Testis (tissue), 2 donors: ENCODE measurements at regions not wholly inside any gene's neighbourhood (a gene's known extent, or its start where the extent isn't known, plus 50 kb on each side); places are given as distances from the start of the nearest gene placed in this dataset.
A peak's percentile ranks its signal among the peaks of the same experiment; 100 is the strongest.

Experiments
- DNase-seq: peaks from one replicate; pipeline ENCODE4 v3.0.0-alpha.2; 2019
- H3K27ac ChIP-seq, 2 donors: fragments of 200-600 bp; sonication (generic); one replicate each; pipeline ENCODE4 v1.5.1; 2019
- H3K27me3 ChIP-seq: fragments of 200-600 bp; sonication (generic); one replicate; pipeline ENCODE4 v1.5.1; 2019
- H3K36me3 ChIP-seq: fragments of 200-600 bp; sonication (generic); one replicate; pipeline ENCODE4 v1.5.1; 2017; ENCODE audit warnings: low read depth; ENCODE audit errors: missing control alignments
- H3K4me1 ChIP-seq: fragments of 200-600 bp; sonication (generic); one replicate; pipeline ENCODE4 v1.5.1; 2019
- H3K4me3 ChIP-seq, 2 donors: fragments of 200-600 bp; sonication (generic); one replicate each; pipeline ENCODE4 v1.5.1; 2017 to 2019
- H3K9me3 ChIP-seq: fragments of 200-600 bp; sonication (generic); one replicate; pipeline ENCODE4 v1.5.1; 2017
- CTCF ChIP-seq, 3 experiments: fragments of 450-650 bp in 2 of 3; fragments of 200-600 bp in 1 of 3; sonication (generic) in 1 of 3; IDR thresholded peaks; one replicate each; pipeline ENCODE4 v1.5.1; 2016 to 2019; ENCODE audit warnings: antibody characterized with exemption in 3 of 3, mild to moderate bottlenecking in 2 of 3, moderate library complexity in 1 of 3
- POLR2A ChIP-seq: fragments of 450-650 bp; IDR thresholded peaks from one replicate; pipeline ENCODE4 v1.6.1; 2017; ENCODE audit warnings: antibody characterized with exemption, mild to moderate bottlenecking, moderate library complexity
- WGBS, 2 donors: methylation state at CpG; one replicate each; pipeline ENCODE4 v1.1.5; 2018; 5-methylcytosine and 5-hydroxymethylcytosine counted together
- intact Hi-C: fragments of 100-400 bp; cut with DNase I; formaldehyde crosslinking; loops from one replicate; pipeline ENCODE4 v1.15.1; 2023; ENCODE audit warnings: low total_unique reads

- Histone ChIP-seq H3K36me3 (no peaks in the 10 kb centered on the region), H3K4me3 (no peak overlapping the region), H3K9me3 (no peaks in the 10 kb centered on the region), H3K4me1 (no peaks in the 10 kb centered on the region), H3K27ac (peak overlapping the region in 1 of 2 donors; percentile 46), H3K27me3 (no peaks in the 10 kb centered on the region)
- DNase-seq, result no peak
- TF ChIP-seq POLR2A (no peak), CTCF (IDR thresholded peaks at IDR 0.05) (no peak)
- intact Hi-C loops, result no loop called here
- 58 to 79% methylated on average over 2 of the region's 2 CpGs for WGBS, 2 donors
Measured at GRCh38 chr5:82332886-82333615, 54.9 kb upstream of the RPS23 start.

- no peaks in the 10 kb centered on the region for H3K27me3 ChIP-seq
- H3K36me3 ChIP-seq, result no peaks in the 10 kb centered on the region
- intact Hi-C loops, result no loop called here
- peak overlapping the region in 1 of 2 donors; percentile 46 for H3K27ac ChIP-seq
- H3K9me3 ChIP-seq, result no peaks in the 10 kb centered on the region
- DNase-seq, result no peak
- 58 to 76% methylated on average over 3 of the region's 3 CpGs for WGBS, 2 donors
- no peak for TF ChIP-seq POLR2A
- no peaks in the 10 kb centered on the region for H3K4me1 ChIP-seq
- H3K4me3 ChIP-seq, result no peak overlapping the region
Measured at GRCh38 chr5:82332064-82332855, 54.1 kb upstream of the RPS23 start.

- Histone ChIP-seq H3K4me3 (no peak overlapping the region), H3K36me3 (no peaks in the 10 kb centered on the region), H3K27ac (no peak overlapping the region), H3K9me3 (no peaks in the 10 kb centered on the region), H3K4me1 (no peaks in the 10 kb centered on the region), H3K27me3 (no peaks in the 10 kb centered on the region)
- 78 to 88% methylated on average over 4 of the region's 4 CpGs for WGBS, 2 donors
- DNase-seq, result no peak
- TF ChIP-seq CTCF (IDR thresholded peaks at IDR 0.05) (no peak), POLR2A (no peak)
- intact Hi-C loops, result no loop called here
Measured at GRCh38 chr5:82331557-82331956, 53.4 kb upstream of the RPS23 start.

- DNase-seq, result no peak
Measured at GRCh38 chr5:82330530-82331270, 52.5 kb upstream of the RPS23 start.

More at GRCh38 chr5:82330530-82331270, 52.5 kb upstream of the RPS23 start:
- Histone ChIP-seq H3K36me3 (no peaks in the 10 kb centered on the region), H3K4me1 (no peaks in the 10 kb centered on the region), H3K9me3 (no peaks in the 10 kb centered on the region), H3K27me3 (no peaks in the 10 kb centered on the region), H3K27ac (peak overlapping the region in 1 of 2 donors; percentile 16), H3K4me3 (no peak overlapping the region)
- TF ChIP-seq POLR2A (no peak), CTCF (IDR thresholded peaks at IDR 0.05) (no peak)
- intact Hi-C loops, result no loop called here
- WGBS, 2 donors, result 63 to 75% methylated on average over 3 of the region's 3 CpGs
